ENCODE measurements at regions not wholly inside any gene's neighbourhood (a gene's known extent, or its start where the extent isn't known, plus 50 kb on each side); places are given as distances from the start of the nearest gene placed in this dataset.

DNA sequence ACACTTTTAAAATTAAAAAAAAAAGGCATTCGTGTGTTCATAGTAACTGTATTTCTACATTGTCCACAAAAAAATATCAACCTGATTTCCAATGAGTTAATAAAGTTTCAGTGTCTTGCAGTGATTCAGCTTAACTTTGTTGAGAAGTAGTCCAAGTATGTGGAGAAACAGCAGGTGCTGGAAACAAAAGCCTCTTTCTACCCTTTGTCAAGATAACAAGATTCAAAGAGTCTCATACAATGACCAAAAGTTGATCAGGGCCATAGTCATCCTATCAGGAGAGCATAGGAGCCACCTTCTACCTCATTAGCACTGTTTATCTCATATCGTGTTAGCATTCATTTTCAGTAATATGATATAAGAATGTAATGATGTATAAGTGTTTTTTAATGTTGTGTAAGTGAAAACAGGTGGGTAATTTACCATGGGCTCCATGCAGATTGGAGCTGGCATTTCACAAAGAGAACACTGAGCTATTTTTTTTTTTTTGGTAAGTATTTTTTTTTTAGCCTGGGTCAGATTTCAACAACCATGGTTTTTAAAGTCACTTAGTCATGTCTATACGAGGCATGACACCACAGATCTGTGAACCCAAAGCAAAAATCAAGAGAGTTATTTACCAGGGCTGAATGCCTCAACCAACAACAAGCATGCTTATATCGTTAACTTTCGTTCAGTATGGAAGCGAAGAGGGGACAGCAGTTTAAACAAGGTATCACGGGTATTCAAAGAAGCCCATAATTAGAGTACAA is 165.0 kb upstream of the ZNF521 start:
- H3K4me3 ChIP-seq (ENCODE audit: insufficient read depth, low read depth, low read length), result no peak overlapping the region
- no peaks in the 10 kb centered on the region for H3K79me1 ChIP-seq (ENCODE audit: low read depth in 1 of 2, low read length in 2 of 2)
- H2BK20ac ChIP-seq (ENCODE audit: low read depth, low read length), result no peak overlapping the region
- H3K27ac ChIP-seq (ENCODE audit: insufficient read depth, low read length), result no peak overlapping the region
- intact Hi-C loops (cut with micrococcal nuclease), result no loop called here
- H2BK5ac ChIP-seq (ENCODE audit: low read depth, low read length, poor library complexity, severe bottlenecking), result no peak overlapping the region
- H2AFZ ChIP-seq (replicated peaks; ENCODE audit: low read length, poor library complexity), result no peak overlapping the region
- no peak overlapping the region for H3K14ac ChIP-seq (replicated peaks; ENCODE audit: low read depth, low read length)
- dilution Hi-C loops (cut with HindIII; ENCODE audit: low sequenced_read_pairs, unreplicated experiment), result no loop called here
- H3K4me2 ChIP-seq (ENCODE audit: low read depth, low read length), result no peak overlapping the region
- H3K27me3 ChIP-seq (ENCODE audit: control insufficient read depth, insufficient read depth, low read length), result peaks cover 1% of the 10 kb centered on the region; the same call in 1 of the 2 replicates
- H3K9ac ChIP-seq (ENCODE audit: low read depth, low read length), result no peak overlapping the region
- H4K91ac ChIP-seq (ENCODE audit: insufficient read depth, low read depth, low read length), result no peak overlapping the region
- H4K8ac ChIP-seq (ENCODE audit: low read depth in 2 of 2, low read length in 2 of 2), result no peak overlapping the region
- CTCF ChIA-PET, result interaction anchor here (0.6 kb wide), 1 partner anchor 37 kb away, joined by 3 read pairs; no protein-coding TSS in a partner anchor
- no peaks in the 10 kb centered on the region for H3K36me3 ChIP-seq (ENCODE audit: control insufficient read depth, insufficient read depth, low read length)
- no peak overlapping the region for H2BK15ac ChIP-seq (ENCODE audit: low read depth, low read length)
- H3K9me3 ChIP-seq (ENCODE audit: control insufficient read depth, insufficient read depth, low read length), result no peaks in the 10 kb centered on the region
- no peaks in the 10 kb centered on the region; the same call in 1 of the 2 replicates for H3K9me1 ChIP-seq (ENCODE audit: insufficient read depth, low read length)
- no peaks in the 10 kb centered on the region for H3K4me1 ChIP-seq (ENCODE audit: control insufficient read depth, insufficient read depth, low read length)
- ATAC-seq (ENCODE audit: low read depth), result no peak
- no peak overlapping the region for H2AK9ac ChIP-seq (replicated peaks; ENCODE audit: low read depth, low read length, poor library complexity)
- H4K20me1 ChIP-seq (ENCODE audit: insufficient read depth, low read length), result no peaks in the 10 kb centered on the region
- H2AK5ac ChIP-seq (ENCODE audit: low read depth, low read length), result no peak overlapping the region
- no peak overlapping the region for H4K5ac ChIP-seq (ENCODE audit: low read depth, low read length)
- no peak overlapping the region for H3K23ac ChIP-seq (ENCODE audit: low read depth, low read length)
- POLR2A ChIA-PET (ENCODE audit: unreplicated experiment), result no interaction called here
- DNase-seq, result no peak
- no peak for TF ChIP-seq MXI1 (IDR thresholded peaks at IDR 0.05; ENCODE audit: borderline replicate concordance, low read depth, low read length)
- TF ChIP-seq BHLHE40 (IDR thresholded peaks at IDR 0.05; ENCODE audit: low read depth, low read length), result no peak
- TF ChIP-seq MAFK (IDR thresholded peaks at IDR 0.05; ENCODE audit: low read depth, low read length), result no peak
- TF ChIP-seq SMC3 (IDR thresholded peaks at IDR 0.05; ENCODE audit: low read depth, low read length), result no peak
- TF ChIP-seq POLR2A (IDR thresholded peaks at IDR 0.05; ENCODE audit: low read depth, low read length), result no peak
- TF ChIP-seq RAD21 (IDR thresholded peaks at IDR 0.05; ENCODE audit: low read length), result no peak
- TF ChIP-seq CEBPB (IDR thresholded peaks at IDR 0.05; ENCODE audit: low read depth, low read length), result no peak
- TF ChIP-seq, protein P1, sequence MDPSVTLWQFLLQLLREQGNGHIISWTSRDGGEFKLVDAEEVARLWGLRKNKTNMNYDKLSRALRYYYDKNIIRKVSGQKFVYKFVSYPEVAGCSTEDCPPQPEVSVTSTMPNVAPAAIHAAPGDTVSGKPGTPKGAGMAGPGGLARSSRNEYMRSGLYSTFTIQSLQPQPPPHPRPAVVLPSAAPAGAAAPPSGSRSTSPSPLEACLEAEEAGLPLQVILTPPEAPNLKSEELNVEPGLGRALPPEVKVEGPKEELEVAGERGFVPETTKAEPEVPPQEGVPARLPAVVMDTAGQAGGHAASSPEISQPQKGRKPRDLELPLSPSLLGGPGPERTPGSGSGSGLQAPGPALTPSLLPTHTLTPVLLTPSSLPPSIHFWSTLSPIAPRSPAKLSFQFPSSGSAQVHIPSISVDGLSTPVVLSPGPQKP (IDR thresholded peaks at IDR 0.05; ENCODE audit: borderline replicate concordance, low read depth, low read length), result no peak
- TF ChIP-seq CHD1 (IDR thresholded peaks at IDR 0.05; ENCODE audit: low read depth, low read length), result no peak
- no peak for TF ChIP-seq FOS (IDR thresholded peaks at IDR 0.05; ENCODE audit: low read depth, low read length)
- TF ChIP-seq NFE2L2 (IDR thresholded peaks at IDR 0.05; ENCODE audit: low read depth, low read length), result no peak
- TF ChIP-seq, protein P2, sequence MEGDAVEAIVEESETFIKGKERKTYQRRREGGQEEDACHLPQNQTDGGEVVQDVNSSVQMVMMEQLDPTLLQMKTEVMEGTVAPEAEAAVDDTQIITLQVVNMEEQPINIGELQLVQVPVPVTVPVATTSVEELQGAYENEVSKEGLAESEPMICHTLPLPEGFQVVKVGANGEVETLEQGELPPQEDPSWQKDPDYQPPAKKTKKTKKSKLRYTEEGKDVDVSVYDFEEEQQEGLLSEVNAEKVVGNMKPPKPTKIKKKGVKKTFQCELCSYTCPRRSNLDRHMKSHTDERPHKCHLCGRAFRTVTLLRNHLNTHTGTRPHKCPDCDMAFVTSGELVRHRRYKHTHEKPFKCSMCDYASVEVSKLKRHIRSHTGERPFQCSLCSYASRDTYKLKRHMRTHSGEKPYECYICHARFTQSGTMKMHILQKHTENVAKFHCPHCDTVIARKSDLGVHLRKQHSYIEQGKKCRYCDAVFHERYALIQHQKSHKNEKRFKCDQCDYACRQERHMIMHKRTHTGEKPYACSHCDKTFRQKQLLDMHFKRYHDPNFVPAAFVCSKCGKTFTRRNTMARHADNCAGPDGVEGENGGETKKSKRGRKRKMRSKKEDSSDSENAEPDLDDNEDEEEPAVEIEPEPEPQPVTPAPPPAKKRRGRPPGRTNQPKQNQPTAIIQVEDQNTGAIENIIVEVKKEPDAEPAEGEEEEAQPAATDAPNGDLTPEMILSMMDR (conservative IDR thresholded peaks at IDR 0.05; ENCODE audit: low read depth, low read length), result no peak
- no peak overlapping the region for H2BK120ac ChIP-seq (ENCODE audit: low read depth, low read length)
- H3K4ac ChIP-seq (ENCODE audit: low read depth, low read length), result no peak overlapping the region
- 100% methylated on average over 2 of the region's 7 CpGs; no CpG with 5 or more reads in 1 of the 2 experiments for WGBS, 2 experiments (ENCODE audit: extremely low coverage in 2 of 2, insufficient read length in 1 of 2)
- no peak overlapping the region for H3K56ac ChIP-seq (ENCODE audit: extremely low read depth, insufficient read depth, low read length)
- BruUV-seq (replicated peaks), result no TSS peak
- in situ Hi-C loops (cut with MboI; ENCODE audit: low sequenced_read_pairs), result no loop called here
- H3K18ac ChIP-seq (ENCODE audit: low read depth, low read length), result no peak overlapping the region

Measured in IMR-90 (cell line).